ENCODE measurements at regions not wholly inside any gene's neighbourhood (a gene's known extent, or its start where the extent isn't known, plus 50 kb on each side); places are given as distances from the start of the nearest gene placed in this dataset.
"Not testable (repeated sequence)": the region's sequence is repeated elsewhere in the genome, so short reads cannot be mapped to it uniquely, and the experiment has no call there.

- TF ChIP-seq, protein P1, sequence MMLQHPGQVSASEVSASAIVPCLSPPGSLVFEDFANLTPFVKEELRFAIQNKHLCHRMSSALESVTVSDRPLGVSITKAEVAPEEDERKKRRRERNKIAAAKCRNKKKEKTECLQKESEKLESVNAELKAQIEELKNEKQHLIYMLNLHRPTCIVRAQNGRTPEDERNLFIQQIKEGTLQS (IDR thresholded peaks at IDR 0.05) = no peak
- TF ChIP-seq, protein P2, sequence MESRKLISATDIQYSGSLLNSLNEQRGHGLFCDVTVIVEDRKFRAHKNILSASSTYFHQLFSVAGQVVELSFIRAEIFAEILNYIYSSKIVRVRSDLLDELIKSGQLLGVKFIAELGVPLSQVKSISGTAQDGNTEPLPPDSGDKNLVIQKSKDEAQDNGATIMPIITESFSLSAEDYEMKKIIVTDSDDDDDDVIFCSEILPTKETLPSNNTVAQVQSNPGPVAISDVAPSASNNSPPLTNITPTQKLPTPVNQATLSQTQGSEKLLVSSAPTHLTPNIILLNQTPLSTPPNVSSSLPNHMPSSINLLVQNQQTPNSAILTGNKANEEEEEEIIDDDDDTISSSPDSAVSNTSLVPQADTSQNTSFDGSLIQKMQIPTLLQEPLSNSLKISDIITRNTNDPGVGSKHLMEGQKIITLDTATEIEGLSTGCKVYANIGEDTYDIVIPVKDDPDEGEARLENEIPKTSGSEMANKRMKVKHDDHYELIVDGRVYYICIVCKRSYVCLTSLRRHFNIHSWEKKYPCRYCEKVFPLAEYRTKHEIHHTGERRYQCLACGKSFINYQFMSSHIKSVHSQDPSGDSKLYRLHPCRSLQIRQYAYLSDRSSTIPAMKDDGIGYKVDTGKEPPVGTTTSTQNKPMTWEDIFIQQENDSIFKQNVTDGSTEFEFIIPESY (IDR thresholded peaks at IDR 0.05; ENCODE audit: extremely low read depth, insufficient replicate concordance, low read length) = no peak
- no peak for TF ChIP-seq POLR2A (IDR thresholded peaks at IDR 0.05; ENCODE audit: borderline replicate concordance, extremely low read depth, insufficient read depth, insufficient read length)
These were observed 370.0 kb upstream of the GHITM start (continued) for GRCh38 chr10:83769281-83769820.

DNA sequence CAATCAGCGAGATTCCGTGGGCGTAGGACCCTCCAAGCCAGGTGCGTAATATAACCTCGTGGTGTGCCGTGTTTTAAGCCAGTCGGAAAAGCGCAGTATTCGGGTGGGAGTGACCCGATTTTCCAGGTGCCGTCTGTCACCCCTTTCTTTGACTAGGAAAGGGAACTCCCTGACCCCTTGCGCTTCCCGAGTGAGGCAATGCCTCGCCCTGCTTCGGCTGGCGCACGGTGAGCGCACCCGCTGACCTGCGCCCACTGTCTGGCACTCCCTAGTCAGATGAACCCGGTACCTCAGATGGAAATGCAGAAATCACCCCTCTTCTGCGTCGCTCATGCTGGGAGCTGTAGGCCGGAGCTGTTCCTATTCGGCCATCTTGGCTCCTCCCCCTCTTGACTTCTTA lies 352.6 kb upstream of the GHITM start:
- RAD21 ChIA-PET (ENCODE audit: low non-redundant PET in 1 of 2, low total read pairs in 2 of 2, uncharacterized antibody in 2 of 2, unreplicated experiment in 2 of 2); CTCF ChIA-PET; H2AFZ ChIP-seq (ENCODE audit: low read depth, low read length, poor library complexity, severe bottlenecking); ATAC-seq; H3K4me3 ChIP-seq (replicated peaks in 1 of 2; ENCODE audit: low read depth in 1 of 2, low read length in 2 of 2); BruUV-seq (replicated peaks); intact Hi-C loops (cut with micrococcal nuclease); H3K27ac ChIP-seq (ENCODE audit: low read depth, low read length); DNase-seq (ENCODE audit: low read depth, low spot score); H3K27me3 ChIP-seq (ENCODE audit: insufficient read depth, low read length); H3K4me2 ChIP-seq (ENCODE audit: low read length); H3K79me2 ChIP-seq (ENCODE audit: insufficient read depth, low read length); H3K9me3 ChIP-seq (ENCODE audit: control insufficient read depth in 1 of 2, insufficient read depth in 1 of 2, low read depth in 1 of 2, low read length in 2 of 2); POLR2A ChIA-PET; H3K9ac ChIP-seq (ENCODE audit: low read length); H3K4me1 ChIP-seq (ENCODE audit: control insufficient read depth in 1 of 2, insufficient read depth in 2 of 2, low read length in 2 of 2); H3K9me2 ChIP-seq (ENCODE audit: insufficient read depth); H3K36me3 ChIP-seq (ENCODE audit: control insufficient read depth in 1 of 2, insufficient read depth in 2 of 2, low read length in 2 of 2); H4K20me1 ChIP-seq (ENCODE audit: insufficient read depth): not testable (repeated sequence)

DNA sequence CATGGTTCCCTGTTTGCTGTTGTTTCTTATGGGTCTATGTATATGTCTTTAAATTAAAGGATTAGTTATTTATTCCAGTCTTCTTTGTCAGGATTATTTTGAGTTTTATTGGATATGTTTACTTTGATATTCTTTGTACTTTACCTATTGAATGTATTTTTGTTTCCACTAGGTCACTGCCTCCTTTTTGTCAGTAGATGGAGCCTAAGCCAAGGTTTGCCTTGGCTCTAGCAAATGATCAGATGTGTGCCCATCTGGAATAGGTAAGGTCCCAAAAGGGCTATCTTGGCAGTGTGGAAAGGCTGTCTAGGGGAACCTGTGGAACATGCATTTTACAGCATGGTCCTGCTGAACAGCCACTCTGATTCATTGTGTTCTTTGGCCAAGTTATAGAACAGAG lies 337.3 kb upstream of the GHITM start:
- no peaks in the 10 kb centered on the region for H3K27me3 ChIP-seq (ENCODE audit: insufficient read depth, low read length)
- POLR2A ChIA-PET = no interaction called here
- TF ChIP-seq YY1 (IDR thresholded peaks at IDR 0.05; ENCODE audit: extremely low read depth, insufficient replicate concordance, low read depth, low read length) = no peak
- TF ChIP-seq, protein P3, sequence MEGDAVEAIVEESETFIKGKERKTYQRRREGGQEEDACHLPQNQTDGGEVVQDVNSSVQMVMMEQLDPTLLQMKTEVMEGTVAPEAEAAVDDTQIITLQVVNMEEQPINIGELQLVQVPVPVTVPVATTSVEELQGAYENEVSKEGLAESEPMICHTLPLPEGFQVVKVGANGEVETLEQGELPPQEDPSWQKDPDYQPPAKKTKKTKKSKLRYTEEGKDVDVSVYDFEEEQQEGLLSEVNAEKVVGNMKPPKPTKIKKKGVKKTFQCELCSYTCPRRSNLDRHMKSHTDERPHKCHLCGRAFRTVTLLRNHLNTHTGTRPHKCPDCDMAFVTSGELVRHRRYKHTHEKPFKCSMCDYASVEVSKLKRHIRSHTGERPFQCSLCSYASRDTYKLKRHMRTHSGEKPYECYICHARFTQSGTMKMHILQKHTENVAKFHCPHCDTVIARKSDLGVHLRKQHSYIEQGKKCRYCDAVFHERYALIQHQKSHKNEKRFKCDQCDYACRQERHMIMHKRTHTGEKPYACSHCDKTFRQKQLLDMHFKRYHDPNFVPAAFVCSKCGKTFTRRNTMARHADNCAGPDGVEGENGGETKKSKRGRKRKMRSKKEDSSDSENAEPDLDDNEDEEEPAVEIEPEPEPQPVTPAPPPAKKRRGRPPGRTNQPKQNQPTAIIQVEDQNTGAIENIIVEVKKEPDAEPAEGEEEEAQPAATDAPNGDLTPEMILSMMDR (IDR thresholded peaks at IDR 0.05 in 2 of 3, conservative IDR thresholded peaks at IDR 0.05 in 1 of 3; ENCODE audit: borderline replicate concordance in 1 of 3, insufficient read depth in 1 of 3, low read depth in 2 of 3, low read length in 2 of 3) = no peak
- TF ChIP-seq POLR2AphosphoS5 (IDR thresholded peaks at IDR 0.05; ENCODE audit: low read depth, low read length) = no peak
- TF ChIP-seq EZH2 (IDR thresholded peaks at IDR 0.05) = no peak
- TF ChIP-seq EZH2phosphoT487 (IDR thresholded peaks at IDR 0.05; ENCODE audit: borderline replicate concordance) = no peak
- TF ChIP-seq FOSL1 (IDR thresholded peaks at IDR 0.05; ENCODE audit: low read depth) = no peak
- no peak for TF ChIP-seq ELF1 (IDR thresholded peaks at IDR 0.05; ENCODE audit: borderline replicate concordance, low read depth)
- TF ChIP-seq SP1 (IDR thresholded peaks at IDR 0.05; ENCODE audit: low read depth) = no peak
- no peak for TF ChIP-seq CBX3 (IDR thresholded peaks at IDR 0.05; ENCODE audit: low read depth)
- no peak overlapping the region for H3K4me3 ChIP-seq (replicated peaks in 1 of 2; ENCODE audit: low read depth in 1 of 2, low read length in 2 of 2)
- no peak overlapping the region for H3K27ac ChIP-seq (ENCODE audit: low read depth, low read length)
- H4K20me1 ChIP-seq (ENCODE audit: insufficient read depth) = no peaks in the 10 kb centered on the region
- no peaks in the 10 kb centered on the region for H3K36me3 ChIP-seq (ENCODE audit: control insufficient read depth in 1 of 2, insufficient read depth in 2 of 2, low read length in 2 of 2)
- DNase-seq (ENCODE audit: low read depth, low spot score) (no peak), ATAC-seq (no peak)
- no peaks in the 10 kb centered on the region for H3K9me2 ChIP-seq (ENCODE audit: insufficient read depth)
- no TSS peak for BruUV-seq (replicated peaks)
- H3K9me3 ChIP-seq (ENCODE audit: control insufficient read depth in 1 of 2, insufficient read depth in 1 of 2, low read depth in 1 of 2, low read length in 2 of 2) = peaks cover 0 to 4% of the 10 kb centered on the region in 2 experiments; a peak in 1 of 4 replicates
- no peak overlapping the region for H3K4me2 ChIP-seq (ENCODE audit: low read length)
- H3K9ac ChIP-seq (ENCODE audit: low read length) = no peak overlapping the region
- no peaks in the 10 kb centered on the region for H3K4me1 ChIP-seq (ENCODE audit: control insufficient read depth in 1 of 2, insufficient read depth in 2 of 2, low read length in 2 of 2)
- H2AFZ ChIP-seq (ENCODE audit: low read depth, low read length, poor library complexity, severe bottlenecking) = no peak overlapping the region
- intact Hi-C loops (cut with micrococcal nuclease) = no loop called here
- CTCF ChIA-PET = no interaction called here
- H3K79me2 ChIP-seq (ENCODE audit: insufficient read depth, low read length) = no peaks in the 10 kb centered on the region
- RAD21 ChIA-PET (ENCODE audit: low non-redundant PET in 1 of 2, low total read pairs in 2 of 2, uncharacterized antibody in 2 of 2, unreplicated experiment in 2 of 2) = no interaction called here

All from HCT116 (cell line).